ENCODE measurements at regions not wholly inside any gene's neighbourhood (a gene's known extent, or its start where the extent isn't known, plus 50 kb on each side); places are given as distances from the start of the nearest gene placed in this dataset.

GRCh38 chr20:57830515-57830895, 120.7 kb upstream of the PMEPA1 start:
- no peak for FAIRE-seq
- TF ChIP-seq MYC (IDR thresholded peaks at IDR 0.05; ENCODE audit: low read depth, low read length) (no peak), GATA2 (IDR thresholded peaks at IDR 0.05; ENCODE audit: insufficient read depth, insufficient read length, low read depth, low read length) (no peak), CTCF (IDR thresholded peaks at IDR 0.05; ENCODE audit: extremely low read depth in 1 of 2, insufficient read depth in 1 of 2, low read depth in 1 of 2, low read length in 2 of 2) (no peak)
- POLR2A ChIA-PET = no interaction called here
- H2AFZ ChIP-seq (ENCODE audit: low read depth, low read length) = no peak overlapping the region
- CTCF ChIA-PET = interaction anchor here (1.2 kb wide), 1 partner anchor 257 kb away, joined by 3 read pairs; no protein-coding TSS in a partner anchor
- no peaks in the 10 kb centered on the region for H3K4me1 ChIP-seq (ENCODE audit: control insufficient read depth, extremely low read depth, insufficient read depth, low read length)
- H3K9me3 ChIP-seq (replicated peaks; ENCODE audit: control insufficient read depth, insufficient read depth, low read length) = no peaks in the 10 kb centered on the region
- no TSS peak for BruUV-seq (replicated peaks)
- no peak overlapping the region for H3K4me2 ChIP-seq (ENCODE audit: insufficient read depth, low read length)
- H3K27ac ChIP-seq (ENCODE audit: insufficient read depth, low read depth, low read length) = no peak overlapping the region
- no peak overlapping the region for H3K9ac ChIP-seq (replicated peaks; ENCODE audit: extremely low read depth, insufficient read depth, low read length)
- H3K27me3 ChIP-seq (ENCODE audit: control insufficient read depth in 2 of 2, insufficient read depth in 2 of 2, low read length in 2 of 2) = no peaks in the 10 kb centered on the region
- no peaks in the 10 kb centered on the region for H3K9me1 ChIP-seq (replicated peaks; ENCODE audit: control insufficient read depth, extremely low read depth, insufficient read depth, low read length)
- dilution Hi-C loops (cut with MboI; ENCODE audit: extremely low pct_ligation_motif_present, low sequenced_read_pairs) (no loop called here), intact Hi-C loops (cut with micrococcal nuclease) (no loop called here)
- no peak overlapping the region for H3K4me3 ChIP-seq (replicated peaks in 1 of 3; ENCODE audit: insufficient read depth in 1 of 3, low read depth in 1 of 3, low read length in 3 of 3)
- no peaks in the 10 kb centered on the region for H3K79me2 ChIP-seq (ENCODE audit: control insufficient read depth, insufficient read depth, low read length)
- no peaks in the 10 kb centered on the region for H3K36me3 ChIP-seq (ENCODE audit: control insufficient read depth in 2 of 2, extremely low read depth in 1 of 2, insufficient read depth in 2 of 2, low read length in 2 of 2)
- no peaks in the 10 kb centered on the region for H4K20me1 ChIP-seq (replicated peaks; ENCODE audit: control insufficient read depth, extremely low read depth, insufficient read depth, low read length)
- DNase-seq (ENCODE audit: low read depth, low spot score) = no peak

GRCh38 chr20:57829805-57830514, 120.1 kb upstream of the PMEPA1 start:
- ChIA-PET CTCF (no interaction called here), POLR2A (no interaction called here)
- H3K27ac ChIP-seq (ENCODE audit: insufficient read depth, low read depth, low read length) = no peak overlapping the region
- intact Hi-C loops (cut with micrococcal nuclease) (no loop called here), dilution Hi-C loops (cut with MboI; ENCODE audit: extremely low pct_ligation_motif_present, low sequenced_read_pairs) (no loop called here)
- no peak overlapping the region for H2AFZ ChIP-seq (ENCODE audit: low read depth, low read length)
- TF ChIP-seq CTCF (IDR thresholded peaks at IDR 0.05; ENCODE audit: extremely low read depth in 1 of 2, insufficient read depth in 1 of 2, low read depth in 1 of 2, low read length in 2 of 2) (no peak), JUN (IDR thresholded peaks at IDR 0.05; ENCODE audit: borderline replicate concordance, insufficient read depth, insufficient read length, low read depth) (no peak), EZH2 (IDR thresholded peaks at IDR 0.05; ENCODE audit: borderline replicate concordance, low read depth, low read length, severe bottlenecking) (no peak), MAX (IDR thresholded peaks at IDR 0.05; ENCODE audit: insufficient read depth, insufficient read length) (no peak), POLR2A (IDR thresholded peaks at IDR 0.05; ENCODE audit: low read depth, low read length) (no peak), FOS (IDR thresholded peaks at IDR 0.05; ENCODE audit: borderline replicate concordance, insufficient read depth, low read length) (no peak), MYC (IDR thresholded peaks at IDR 0.05; ENCODE audit: low read depth, low read length) (no peak), GATA2 (IDR thresholded peaks at IDR 0.05; ENCODE audit: insufficient read depth, insufficient read length, low read depth, low read length) (no peak), POLR2AphosphoS5 (IDR thresholded peaks at IDR 0.05; ENCODE audit: insufficient read depth, low read depth, low read length) (no peak)
- FAIRE-seq (no peak), DNase-seq (ENCODE audit: low read depth, low spot score) (no peak)
- H3K79me2 ChIP-seq (ENCODE audit: control insufficient read depth, insufficient read depth, low read length) = no peaks in the 10 kb centered on the region
- no peak overlapping the region for H3K9ac ChIP-seq (replicated peaks; ENCODE audit: extremely low read depth, insufficient read depth, low read length)
- H3K4me1 ChIP-seq (ENCODE audit: control insufficient read depth, extremely low read depth, insufficient read depth, low read length) = no peaks in the 10 kb centered on the region
- BruUV-seq (replicated peaks) = no TSS peak
- H3K4me3 ChIP-seq (replicated peaks in 1 of 3; ENCODE audit: insufficient read depth in 1 of 3, low read depth in 1 of 3, low read length in 3 of 3) = no peak overlapping the region
- no peaks in the 10 kb centered on the region for H3K9me1 ChIP-seq (replicated peaks; ENCODE audit: control insufficient read depth, extremely low read depth, insufficient read depth, low read length)
- H3K27me3 ChIP-seq (ENCODE audit: control insufficient read depth in 2 of 2, insufficient read depth in 2 of 2, low read length in 2 of 2) = no peaks in the 10 kb centered on the region
- no peaks in the 10 kb centered on the region for H3K9me3 ChIP-seq (replicated peaks; ENCODE audit: control insufficient read depth, insufficient read depth, low read length)
- H3K36me3 ChIP-seq (ENCODE audit: control insufficient read depth in 2 of 2, extremely low read depth in 1 of 2, insufficient read depth in 2 of 2, low read length in 2 of 2) = no peaks in the 10 kb centered on the region
- H3K4me2 ChIP-seq (ENCODE audit: insufficient read depth, low read length) = no peak overlapping the region
- no peaks in the 10 kb centered on the region for H4K20me1 ChIP-seq (replicated peaks; ENCODE audit: control insufficient read depth, extremely low read depth, insufficient read depth, low read length)
